Body of pancreas (tissue), 4 donors: ENCODE measurements at regions not wholly inside any gene's neighbourhood (a gene's known extent, or its start where the extent isn't known, plus 50 kb on each side); places are given as distances from the start of the nearest gene placed in this dataset.

ENCODE experiments used
- ATAC-seq: fragments of 150-250 bp; one replicate; pipeline ENCODE4 v1.9.1; 2016
- DNase-seq, 4 donors: peaks; one replicate each; pipeline ENCODE4 v3.0.0-alpha.2; 2019
- H3K27ac ChIP-seq, 4 donors: fragments of 200-600 bp; sonication (generic); 1 replicate in 3 of 4; 2 replicates in 1 of 4; pipeline versions ENCODE4 v1.5.1 to v1.6.1; 2016 to 2019; ENCODE audit warnings: mild to moderate bottlenecking in 1 of 4, mixed read lengths in 1 of 4, moderate library complexity in 1 of 4
- H3K27me3 ChIP-seq, 2 donors: fragments of 200-600 bp; sonication (generic); one replicate each; pipeline ENCODE4 v1.6.0; 2016; ENCODE audit warnings: mild to moderate bottlenecking in 1 of 2
- H3K36me3 ChIP-seq, 2 donors: fragments of 200-600 bp; sonication (generic); replicated peaks in 1 of 2; 2 replicates each; pipeline ENCODE4 v1.5.1; 2016; ENCODE audit warnings: low read depth in 2 of 2; ENCODE audit not compliant: insufficient read depth in 1 of 2
- H3K4me1 ChIP-seq: fragments of 200-600 bp; sonication (generic); one replicate; pipeline ENCODE4 v1.6.0; 2016
- H3K4me3 ChIP-seq, 2 donors: fragments of 200-600 bp; sonication (generic); 1 replicate in 1 of 2; 2 replicates in 1 of 2; pipeline ENCODE4 v1.5.1; 2016 to 2019
- H3K9me3 ChIP-seq, 3 donors: fragments of 200-600 bp; sonication (generic); 1 replicate in 2 of 3; 2 replicates in 1 of 3; pipeline ENCODE4 v1.5.1; 2016
- CTCF ChIP-seq, 7 experiments: fragments of 450-650 bp in 4 of 7; fragments of 200-600 bp in 3 of 7; sonication (generic) in 3 of 7; IDR thresholded peaks; one replicate each; pipeline ENCODE4 v1.5.1; 2016 to 2019; ENCODE audit warnings: antibody characterized with exemption in 7 of 7
- POLR2A ChIP-seq, 3 donors: fragments of 450-650 bp; IDR thresholded peaks; one replicate each; pipeline ENCODE4 v1.6.1; 2016; ENCODE audit warnings: antibody characterized with exemption in 3 of 3, mild to moderate bottlenecking in 2 of 3
- WGBS, 2 donors: methylation state at CpG; one replicate each; pipeline ENCODE4 v1.1.5; 2017; 5-methylcytosine and 5-hydroxymethylcytosine counted together
- intact Hi-C: fragments of 100-400 bp; cut with DNase I; formaldehyde crosslinking; loops from one replicate; pipeline ENCODE4 v1.15.1; 2023

GRCh38 chr13:85445534-85445933, 353.7 kb downstream of the SLITRK6 start:
- ATAC-seq (no peak), DNase-seq (no peak)
- Histone ChIP-seq H3K36me3 (no peaks in the 10 kb centered on the region), H3K27me3 (no peaks in the 10 kb centered on the region), H3K4me1 (no peaks in the 10 kb centered on the region), H3K9me3 (no peaks in the 10 kb centered on the region), H3K27ac (no peak overlapping the region), H3K4me3 (no peak overlapping the region)
- TF ChIP-seq CTCF (IDR thresholded peaks at IDR 0.05), result no peak
- TF ChIP-seq POLR2A (IDR thresholded peaks at IDR 0.05), result no peak
- intact Hi-C loops, result no loop called here

- Histone ChIP-seq H3K9me3 (no peaks in the 10 kb centered on the region), H3K4me3 (no peak overlapping the region), H3K27ac (no peak overlapping the region), H3K4me1 (no peaks in the 10 kb centered on the region), H3K36me3 (no peaks in the 10 kb centered on the region), H3K27me3 (no peaks in the 10 kb centered on the region)
- DNase-seq (no peak), ATAC-seq (no peak)
- intact Hi-C loops, result no loop called here
- WGBS, 2 donors, result 78 to 89% methylated on average over 1 of the region's 1 CpG
- TF ChIP-seq CTCF (IDR thresholded peaks at IDR 0.05) (no peak), POLR2A (IDR thresholded peaks at IDR 0.05) (no peak)
Observed at GRCh38 chr13:85441975-85442374, 357.2 kb downstream of the SLITRK6 start.

GRCh38 chr13:85441364-85441763, 357.9 kb downstream of the SLITRK6 start:
- intact Hi-C loops, result no loop called here
- Histone ChIP-seq H3K4me3 (no peak overlapping the region), H3K4me1 (no peaks in the 10 kb centered on the region), H3K9me3 (no peaks in the 10 kb centered on the region), H3K27ac (no peak overlapping the region), H3K27me3 (no peaks in the 10 kb centered on the region), H3K36me3 (no peaks in the 10 kb centered on the region)
- WGBS, 2 donors, result 75 to 83% methylated on average over 12 of the region's 12 CpGs
- DNase-seq (no peak), ATAC-seq (no peak)
- TF ChIP-seq CTCF (IDR thresholded peaks at IDR 0.05) (no peak), POLR2A (IDR thresholded peaks at IDR 0.05) (no peak)

- WGBS, 2 donors, result 73 to 83% methylated on average over 1 of the region's 1 CpG
- DNase-seq (no peak), ATAC-seq (no peak)
- Histone ChIP-seq H3K9me3 (no peaks in the 10 kb centered on the region), H3K36me3 (no peaks in the 10 kb centered on the region), H3K27ac (no peak overlapping the region), H3K27me3 (no peaks in the 10 kb centered on the region), H3K4me3 (no peak overlapping the region), H3K4me1 (no peaks in the 10 kb centered on the region)
- TF ChIP-seq CTCF (IDR thresholded peaks at IDR 0.05) (no peak), POLR2A (IDR thresholded peaks at IDR 0.05) (no peak)
- intact Hi-C loops, result no loop called here
Observed at GRCh38 chr13:85436029-85436428, 363.2 kb downstream of the SLITRK6 start.

- Histone ChIP-seq H3K4me3 (no peak overlapping the region), H3K9me3 (no peaks in the 10 kb centered on the region), H3K4me1 (no peaks in the 10 kb centered on the region), H3K27ac (no peak overlapping the region), H3K27me3 (no peaks in the 10 kb centered on the region), H3K36me3 (no peaks in the 10 kb centered on the region)
- no peak for DNase-seq
- intact Hi-C loops, result no loop called here
- TF ChIP-seq CTCF (IDR thresholded peaks at IDR 0.05) (no peak), POLR2A (IDR thresholded peaks at IDR 0.05) (no peak)
- no peak for ATAC-seq
Observed at GRCh38 chr13:85434927-85435326, 364.3 kb downstream of the SLITRK6 start.
